ENCODE measurements at regions not wholly inside any gene's neighbourhood (a gene's known extent, or its start where the extent isn't known, plus 50 kb on each side); places are given as distances from the start of the nearest gene placed in this dataset.

GRCh38 chr11:41982975-41983374 lies 523.5 kb upstream of the LRRC4C start:
- no peak for DNase-seq

- DNase-seq: no peak
Measured at GRCh38 chr11:41983475-41983874, 524.0 kb upstream of the LRRC4C start.

- no peak for DNase-seq
Measured at GRCh38 chr11:41984023-41984422, 524.6 kb upstream of the LRRC4C start.

GRCh38 chr11:41985799-41986198 lies 526.3 kb upstream of the LRRC4C start:
- no peak for DNase-seq

- DNase-seq: no peak
Measured at GRCh38 chr11:41988951-41989572, 529.6 kb upstream of the LRRC4C start.

GRCh38 chr11:41989823-41990380 lies 530.5 kb upstream of the LRRC4C start:
- no peak for DNase-seq

GRCh38 chr11:41996533-41996932 lies 537.1 kb upstream of the LRRC4C start:
- no peak for DNase-seq

- DNase-seq: no peak
Measured at GRCh38 chr11:41997844-41998401, 538.5 kb upstream of the LRRC4C start.

GRCh38 chr11:41999066-41999465 lies 539.6 kb upstream of the LRRC4C start:
- no peak for DNase-seq

- no peak for DNase-seq
Measured at GRCh38 chr11:42003801-42004200, 544.3 kb upstream of the LRRC4C start.

- no peak for DNase-seq
Measured at GRCh38 chr11:42006766-42007165, 547.3 kb upstream of the LRRC4C start.

- no peak for DNase-seq
Measured at GRCh38 chr11:42012271-42012670, 552.8 kb upstream of the LRRC4C start.

- no peak for DNase-seq
Measured at GRCh38 chr11:42013656-42014201, 554.3 kb upstream of the LRRC4C start.

- no peak for DNase-seq
Measured at GRCh38 chr11:42021911-42022310, 562.5 kb upstream of the LRRC4C start.

GRCh38 chr11:42023267-42023666 lies 563.8 kb upstream of the LRRC4C start:
- no peak for DNase-seq

GRCh38 chr11:42025121-42025803 lies 565.8 kb upstream of the LRRC4C start:
- DNase-seq: no peak

- DNase-seq: no peak
Measured at GRCh38 chr11:42034826-42035225, 575.4 kb upstream of the LRRC4C start.

GRCh38 chr11:42036201-42036600 lies 576.7 kb upstream of the LRRC4C start:
- no peak for DNase-seq

- no peak for DNase-seq
Measured at GRCh38 chr11:42043312-42043711, 583.9 kb upstream of the LRRC4C start.

- DNase-seq: no peak
Measured at GRCh38 chr11:42047637-42048555, 588.4 kb upstream of the LRRC4C start.

GRCh38 chr11:42049186-42049585 lies 589.7 kb upstream of the LRRC4C start:
- DNase-seq: no peak

GRCh38 chr11:42049650-42050049 lies 590.2 kb upstream of the LRRC4C start:
- no peak for DNase-seq

Data from GDM1 (cell line).